CD4-positive, alpha-beta T cell treated with Interleukin-4 for 4 hours (primary cell): ENCODE measurements at regions not wholly inside any gene's neighbourhood (a gene's known extent, or its start where the extent isn't known, plus 50 kb on each side); places are given as distances from the start of the nearest gene placed in this dataset.
"Not testable (repeated sequence)": the region's sequence is repeated elsewhere in the genome, so short reads cannot be mapped to it uniquely, and the experiment has no call there.

Experiments used
- DNase-seq: peaks from one replicate; pipeline ENCODE4 v3.0.0-alpha.2; 2020

GRCh38 chr1:79531790-79532189 lies 525.3 kb upstream of the ADGRL4 start:
- no peak for DNase-seq

GRCh38 chr1:79530476-79530875 lies 523.9 kb upstream of the ADGRL4 start:
- no peak for DNase-seq

GRCh38 chr1:79530055-79530454 lies 523.5 kb upstream of the ADGRL4 start:
- no peak for DNase-seq

GRCh38 chr1:79524126-79524525 lies 517.6 kb upstream of the ADGRL4 start:
- no peak for DNase-seq

GRCh38 chr1:79519084-79519760 lies 512.7 kb upstream of the ADGRL4 start:
- DNase-seq, result no peak

GRCh38 chr1:79517470-79518224 lies 511.1 kb upstream of the ADGRL4 start:
- DNase-seq, result no peak

- no peak for DNase-seq
These were observed 501.2 kb upstream of the ADGRL4 start for GRCh38 chr1:79507770-79508169.

GRCh38 chr1:79501153-79501552 lies 494.6 kb upstream of the ADGRL4 start:
- DNase-seq, result no peak

- DNase-seq, result no peak
These were observed 493.0 kb upstream of the ADGRL4 start for GRCh38 chr1:79499541-79499940.

GRCh38 chr1:79497193-79497773 lies 490.8 kb upstream of the ADGRL4 start:
- no peak for DNase-seq

GRCh38 chr1:79496129-79496528 lies 489.6 kb upstream of the ADGRL4 start:
- no peak for DNase-seq

- DNase-seq, result not testable (repeated sequence)
These were observed 487.2 kb upstream of the ADGRL4 start for GRCh38 chr1:79493702-79494101.

- not testable (repeated sequence) for DNase-seq
These were observed 482.1 kb upstream of the ADGRL4 start for GRCh38 chr1:79488572-79489121.

- DNase-seq, result no peak
These were observed 472.3 kb upstream of the ADGRL4 start for GRCh38 chr1:79478728-79479373.

- DNase-seq, result no peak
These were observed 471.6 kb upstream of the ADGRL4 start for GRCh38 chr1:79478160-79478559.

- no peak for DNase-seq
These were observed 465.6 kb upstream of the ADGRL4 start for GRCh38 chr1:79472067-79472656.

GRCh38 chr1:79469139-79469538 lies 462.6 kb upstream of the ADGRL4 start:
- DNase-seq, result no peak

- DNase-seq, result no peak
These were observed 454.4 kb upstream of the ADGRL4 start for GRCh38 chr1:79460773-79461436.

GRCh38 chr1:79457562-79458224 lies 451.2 kb upstream of the ADGRL4 start:
- DNase-seq, result no peak

GRCh38 chr1:79448426-79448825 lies 441.9 kb upstream of the ADGRL4 start:
- DNase-seq, result no peak

GRCh38 chr1:79441238-79441637 lies 434.7 kb upstream of the ADGRL4 start:
- no peak for DNase-seq

GRCh38 chr1:79437540-79437939 lies 431.0 kb upstream of the ADGRL4 start:
- no peak for DNase-seq
